Vagina (tissue), 2 donors: ENCODE measurements at regions not wholly inside any gene's neighbourhood (a gene's known extent, or its start where the extent isn't known, plus 50 kb on each side); places are given as distances from the start of the nearest gene placed in this dataset.

ENCODE experiments used
- DNase-seq, 2 donors: peaks; one replicate each; pipeline ENCODE4 v3.0.0-alpha.2; 2017; ENCODE audit errors: extremely low spot score in 2 of 2
- H3K27ac ChIP-seq: fragments of 200-600 bp; sonication (generic); one replicate; pipeline ENCODE4 v1.5.1; 2019
- H3K27me3 ChIP-seq: fragments of 200-600 bp; sonication (generic); one replicate; pipeline ENCODE4 v1.5.1; 2019
- H3K36me3 ChIP-seq, 2 donors: fragments of 200-600 bp; sonication (generic); one replicate each; pipeline ENCODE4 v1.5.1; 2017 to 2019
- H3K4me1 ChIP-seq: fragments of 200-600 bp; sonication (generic); one replicate; pipeline ENCODE4 v1.5.1; 2019
- H3K4me3 ChIP-seq, 2 donors: fragments of 200-600 bp; sonication (generic); 1 replicate in 1 of 2; 2 replicates in 1 of 2; pipeline ENCODE4 v1.5.1; 2016 to 2019
- H3K9me3 ChIP-seq: fragments of 200-600 bp; sonication (generic); one replicate; pipeline ENCODE4 v1.5.1; 2019
- CTCF ChIP-seq, 3 experiments: fragments of 450-650 bp in 2 of 3; fragments of 200-600 bp in 1 of 3; sonication (generic) in 1 of 3; IDR thresholded peaks; one replicate each; pipeline ENCODE4 v1.5.1; 2017 to 2019; ENCODE audit warnings: antibody characterized with exemption in 3 of 3, mild to moderate bottlenecking in 2 of 3, moderate library complexity in 2 of 3
- POLR2A ChIP-seq, 2 donors: fragments of 450-650 bp; IDR thresholded peaks; one replicate each; pipeline ENCODE4 v1.6.1; 2017; ENCODE audit warnings: antibody characterized with exemption in 2 of 2, mild to moderate bottlenecking in 2 of 2, moderate library complexity in 2 of 2
- POLR2AphosphoS5 ChIP-seq, 2 donors: sonication (generic); formaldehyde crosslinking; IDR thresholded peaks; one replicate each; pipeline ENCODE4 v1.9.0; 2017; ENCODE audit warnings: antibody characterized with exemption in 2 of 2, mild to moderate bottlenecking in 2 of 2, low read depth in 1 of 2; ENCODE audit not compliant: insufficient read depth in 1 of 2
- intact Hi-C: fragments of 100-400 bp; cut with DNase I; formaldehyde crosslinking; loops from one replicate; pipeline ENCODE4 v1.15.1; 2023

- H3K36me3 ChIP-seq = no peaks in the 10 kb centered on the region
- H3K27me3 ChIP-seq = no peaks in the 10 kb centered on the region
- no peak for TF ChIP-seq CTCF (IDR thresholded peaks at IDR 0.05)
- TF ChIP-seq POLR2A (IDR thresholded peaks at IDR 0.05) = no peak
- no peak for TF ChIP-seq POLR2AphosphoS5 (IDR thresholded peaks at IDR 0.05; ENCODE audit: insufficient read depth in 1 of 2, low read depth in 1 of 2)
- H3K4me3 ChIP-seq = no peak overlapping the region
- H3K9me3 ChIP-seq = no peaks in the 10 kb centered on the region
- no peaks in the 10 kb centered on the region for H3K4me1 ChIP-seq
- intact Hi-C loops = no loop called here
- no peak overlapping the region for H3K27ac ChIP-seq
- peak in 1 of 2 donors; percentile 70 for DNase-seq
These were observed 432.5 kb downstream of the GADD45G start for GRCh38 chr9:90037146-90037797.

- Histone ChIP-seq H3K27ac (no peak overlapping the region), H3K4me3 (no peak overlapping the region), H3K36me3 (no peaks in the 10 kb centered on the region), H3K4me1 (no peaks in the 10 kb centered on the region), H3K27me3 (no peaks in the 10 kb centered on the region), H3K9me3 (no peaks in the 10 kb centered on the region)
- TF ChIP-seq POLR2A (IDR thresholded peaks at IDR 0.05) (no peak), CTCF (IDR thresholded peaks at IDR 0.05) (no peak), POLR2AphosphoS5 (IDR thresholded peaks at IDR 0.05; ENCODE audit: insufficient read depth in 1 of 2, low read depth in 1 of 2) (no peak)
- peak in 1 of 2 donors; percentile 25 for DNase-seq
- intact Hi-C loops = no loop called here
These were observed 434.0 kb downstream of the GADD45G start for GRCh38 chr9:90038763-90039162.

- H3K9me3 ChIP-seq = no peaks in the 10 kb centered on the region
- H3K36me3 ChIP-seq = no peaks in the 10 kb centered on the region
- intact Hi-C loops = no loop called here
- peaks cover 10% of the 10 kb centered on the region for H3K4me1 ChIP-seq
- no peaks in the 10 kb centered on the region for H3K27me3 ChIP-seq
- DNase-seq = no peak
- TF ChIP-seq POLR2A (IDR thresholded peaks at IDR 0.05) = no peak
- no peak for TF ChIP-seq POLR2AphosphoS5 (IDR thresholded peaks at IDR 0.05; ENCODE audit: insufficient read depth in 1 of 2, low read depth in 1 of 2)
- TF ChIP-seq CTCF (IDR thresholded peaks at IDR 0.05) = no peak
- H3K27ac ChIP-seq = no peak overlapping the region
- H3K4me3 ChIP-seq = no peak overlapping the region
These were observed 439.5 kb downstream of the GADD45G start for GRCh38 chr9:90044263-90044662.

GRCh38 chr9:90044710-90045151, 439.9 kb downstream of the GADD45G start:
- Histone ChIP-seq H3K36me3 (no peaks in the 10 kb centered on the region), H3K27ac (no peak overlapping the region), H3K27me3 (no peaks in the 10 kb centered on the region), H3K9me3 (no peaks in the 10 kb centered on the region), H3K4me3 (no peak overlapping the region), H3K4me1 (peaks cover 10% of the 10 kb centered on the region)
- DNase-seq = no peak
- intact Hi-C loops = no loop called here
- TF ChIP-seq CTCF (IDR thresholded peaks at IDR 0.05) = no peak
- TF ChIP-seq POLR2AphosphoS5 (IDR thresholded peaks at IDR 0.05; ENCODE audit: insufficient read depth in 1 of 2, low read depth in 1 of 2) = no peak
- TF ChIP-seq POLR2A (IDR thresholded peaks at IDR 0.05) = no peak

- no peaks in the 10 kb centered on the region for H3K9me3 ChIP-seq
- no peak overlapping the region for H3K27ac ChIP-seq
- peak in 1 of 2 donors; percentile 67 for DNase-seq
- intact Hi-C loops = no loop called here
- H3K36me3 ChIP-seq = no peaks in the 10 kb centered on the region
- H3K4me3 ChIP-seq = no peak overlapping the region
- no peak for TF ChIP-seq POLR2A (IDR thresholded peaks at IDR 0.05)
- TF ChIP-seq CTCF (IDR thresholded peaks at IDR 0.05) = no peak
- no peak for TF ChIP-seq POLR2AphosphoS5 (IDR thresholded peaks at IDR 0.05; ENCODE audit: insufficient read depth in 1 of 2, low read depth in 1 of 2)
- no peaks in the 10 kb centered on the region for H3K27me3 ChIP-seq
- peaks cover 10% of the 10 kb centered on the region for H3K4me1 ChIP-seq
These were observed 441.6 kb downstream of the GADD45G start for GRCh38 chr9:90046317-90046861.
